ENCODE measurements at regions not wholly inside any gene's neighbourhood (a gene's known extent, or its start where the extent isn't known, plus 50 kb on each side); places are given as distances from the start of the nearest gene placed in this dataset.

- TF ChIP-seq ZBTB43 (CRISPR knock-in tag; IDR thresholded peaks at IDR 0.05) (no peak), MAX (CRISPR knock-in tag; IDR thresholded peaks at IDR 0.05) (no peak), CTCF (IDR thresholded peaks at IDR 0.05) (no peak)
These were observed 913.9 kb upstream of the NR2F2 start for GRCh38 chr15:95416576-95416975.
